GM12864 (cell line): ENCODE measurements at regions not wholly inside any gene's neighbourhood (a gene's known extent, or its start where the extent isn't known, plus 50 kb on each side); places are given as distances from the start of the nearest gene placed in this dataset.
"Not testable (repeated sequence)": the region's sequence is repeated elsewhere in the genome, so short reads cannot be mapped to it uniquely, and the experiment has no call there.

Source experiments
- DNase-seq: peaks from one replicate; pipeline ENCODE4 v3.0.0-alpha.2; 2011; ENCODE audit warnings: low read depth
- H3K4me3 ChIP-seq: 2 replicates; pipeline ENCODE4 v1.5.1; 2011; ENCODE audit warnings: mild to moderate bottlenecking, low read depth, low read length, control low read depth
- CTCF ChIP-seq: IDR thresholded peaks from 2 replicates; pipeline ENCODE4 v1.5.1; 2011; ENCODE audit warnings: low read depth, mild to moderate bottlenecking, moderate library complexity, low read length, control low read depth, inconsistent platforms; ENCODE audit errors: missing control alignments

- no peak overlapping the region for H3K4me3 ChIP-seq
- no peak for DNase-seq
- TF ChIP-seq CTCF = no peak
These were observed 188.9 kb upstream of the LMCD1 start for GRCh38 chr3:8312685-8313084.

DNA sequence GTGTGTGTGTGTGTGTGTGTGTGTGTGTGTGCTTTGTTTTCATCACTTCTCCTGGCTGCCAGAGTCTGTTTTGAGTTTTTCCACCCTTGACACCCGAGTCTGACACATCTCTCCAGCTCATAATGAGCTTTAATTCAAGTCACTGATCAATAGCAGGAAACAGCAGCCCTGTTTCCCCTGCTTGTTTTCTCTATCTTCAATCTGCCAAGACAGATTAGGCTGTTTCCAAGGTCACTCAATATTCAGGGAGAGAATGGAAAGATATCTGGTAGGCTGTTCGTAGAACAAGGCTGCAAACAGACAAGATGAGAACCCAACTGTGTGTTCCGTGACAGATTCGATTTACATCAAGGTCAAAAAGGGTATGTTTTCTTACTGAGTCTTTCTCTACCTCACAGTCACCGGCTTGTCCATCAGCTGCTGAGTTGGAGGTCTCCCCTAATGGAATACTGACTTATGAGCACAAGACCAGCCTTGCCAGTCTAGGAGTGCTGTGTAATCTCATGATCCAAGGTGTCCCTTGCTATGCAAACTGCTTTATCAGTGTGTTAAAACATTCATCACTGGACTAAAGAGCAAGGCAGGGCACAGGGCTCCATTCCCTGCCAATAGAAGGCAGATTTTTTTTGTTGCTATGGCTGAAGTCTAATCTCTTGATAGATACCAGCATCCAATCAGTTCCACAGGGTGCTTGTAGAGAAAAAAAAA lies 187.9 kb upstream of the LMCD1 start:
- no peak for DNase-seq
- TF ChIP-seq CTCF = no peak
- no peak overlapping the region for H3K4me3 ChIP-seq

- DNase-seq, H3K4me3 ChIP-seq: not testable (repeated sequence)
These were observed 186.1 kb upstream of the LMCD1 start for GRCh38 chr3:8315526-8315925.

DNA sequence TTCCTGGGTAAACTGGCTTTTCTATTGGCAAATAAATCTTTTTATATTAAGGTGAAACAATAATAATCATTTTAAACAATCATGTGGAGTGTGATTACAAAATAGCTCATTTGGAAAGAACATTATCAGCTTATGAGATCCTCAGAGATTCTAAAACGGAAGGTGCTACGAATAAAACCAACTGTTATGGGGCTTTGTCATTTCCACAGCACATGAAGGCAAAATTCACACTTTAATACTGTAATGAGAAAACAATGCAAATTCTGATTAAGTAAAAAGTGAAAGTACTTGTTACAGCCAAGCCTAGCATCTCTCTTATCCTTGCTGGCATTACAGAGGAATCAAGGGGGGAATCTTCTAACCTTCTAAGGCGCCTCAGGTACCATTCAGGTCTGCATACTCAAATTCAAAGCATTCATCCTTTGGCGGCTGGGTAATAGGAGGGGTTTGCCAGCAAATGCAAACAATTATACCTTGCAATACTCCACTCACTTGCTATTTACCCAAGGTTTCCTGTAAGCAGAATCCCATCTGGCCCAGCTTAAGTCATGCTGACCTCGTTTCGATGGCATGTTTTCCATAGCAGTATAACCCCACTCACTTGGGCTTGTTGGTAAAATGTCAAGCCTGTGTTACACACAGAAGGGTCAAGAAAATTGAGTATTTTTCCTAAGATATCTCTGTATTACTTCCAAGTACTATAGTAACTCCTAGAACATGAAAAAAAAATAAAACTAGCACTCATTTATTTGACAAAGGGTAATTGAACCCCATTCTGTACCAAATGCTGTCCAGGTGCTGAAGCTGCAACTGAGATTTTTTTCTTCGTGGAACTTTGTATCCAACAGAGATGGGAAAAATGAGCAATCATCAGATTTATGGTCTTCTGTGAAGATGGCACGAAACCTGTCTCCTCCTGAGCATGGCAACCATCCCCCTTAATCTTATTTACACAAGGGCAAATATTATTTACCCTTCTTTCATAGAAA lies 183.7 kb upstream of the LMCD1 start:
- no peak for DNase-seq
- TF ChIP-seq CTCF = no peak
- no peak overlapping the region for H3K4me3 ChIP-seq

- DNase-seq = no peak
- TF ChIP-seq CTCF = no peak
- H3K4me3 ChIP-seq = no peak overlapping the region
These were observed 181.5 kb upstream of the LMCD1 start for GRCh38 chr3:8319935-8320634.

DNA sequence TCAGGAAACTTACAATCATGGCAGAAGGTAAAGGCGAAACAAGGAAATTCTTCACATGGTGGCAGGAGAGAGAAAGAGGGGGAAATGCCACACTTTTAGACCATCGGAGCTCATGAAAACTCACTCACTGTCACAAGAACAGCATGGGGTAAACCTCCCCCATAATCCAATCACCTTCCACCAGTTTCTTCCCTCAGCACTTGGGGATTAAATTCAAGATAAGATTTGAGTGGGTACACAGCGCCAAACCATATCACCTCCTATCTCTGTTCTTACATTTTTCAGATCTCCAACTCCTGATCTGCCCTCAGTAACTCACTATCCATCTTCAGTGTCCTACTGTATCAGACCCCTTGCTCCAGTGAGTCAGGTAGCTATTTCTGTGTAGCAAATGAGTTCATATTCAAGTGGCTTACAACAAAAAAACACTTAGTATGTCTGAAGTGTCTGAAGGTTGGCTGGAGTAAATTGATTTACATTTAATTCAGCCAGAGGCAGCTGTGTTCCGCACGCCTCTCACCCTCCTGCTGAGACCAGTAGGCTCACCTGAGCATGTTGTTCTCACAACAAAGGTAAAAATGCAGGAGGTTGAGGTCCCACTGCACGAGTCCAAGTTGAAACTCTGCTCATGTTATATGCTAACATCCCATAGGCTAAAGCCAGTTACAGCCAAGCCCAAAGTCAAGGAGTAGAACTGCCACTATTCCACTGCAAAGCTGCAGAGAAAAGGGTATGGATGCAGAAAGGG lies 180.7 kb upstream of the LMCD1 start:
- no peak overlapping the region for H3K4me3 ChIP-seq
- DNase-seq = no peak
- TF ChIP-seq CTCF = no peak
